ENCODE measurements at regions not wholly inside any gene's neighbourhood (a gene's known extent, or its start where the extent isn't known, plus 50 kb on each side); places are given as distances from the start of the nearest gene placed in this dataset.
"Not testable (repeated sequence)": the region's sequence is repeated elsewhere in the genome, so short reads cannot be mapped to it uniquely, and the experiment has no call there.

DNA sequence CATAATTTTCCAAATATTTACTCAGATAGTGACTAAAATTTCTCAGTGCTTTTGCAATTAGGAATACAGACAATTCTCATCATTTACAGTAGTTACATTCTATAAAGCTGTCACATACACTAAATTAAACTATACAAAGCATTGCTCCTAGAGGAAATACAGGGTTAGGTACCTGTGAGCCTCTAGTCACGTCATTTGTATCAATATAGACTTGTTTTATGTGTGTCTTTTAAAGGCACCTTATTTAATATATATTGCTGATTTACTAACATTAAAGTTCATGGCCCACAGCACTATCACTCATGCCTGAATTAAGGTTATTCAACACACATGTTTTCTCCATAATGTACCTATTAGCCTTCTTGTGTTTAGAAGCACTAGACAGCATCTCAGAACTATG is 78.7 kb downstream of the PABPC4L start:
- DNase-seq (ENCODE audit: low read depth), result no peak
- TF ChIP-seq, protein P1, sequence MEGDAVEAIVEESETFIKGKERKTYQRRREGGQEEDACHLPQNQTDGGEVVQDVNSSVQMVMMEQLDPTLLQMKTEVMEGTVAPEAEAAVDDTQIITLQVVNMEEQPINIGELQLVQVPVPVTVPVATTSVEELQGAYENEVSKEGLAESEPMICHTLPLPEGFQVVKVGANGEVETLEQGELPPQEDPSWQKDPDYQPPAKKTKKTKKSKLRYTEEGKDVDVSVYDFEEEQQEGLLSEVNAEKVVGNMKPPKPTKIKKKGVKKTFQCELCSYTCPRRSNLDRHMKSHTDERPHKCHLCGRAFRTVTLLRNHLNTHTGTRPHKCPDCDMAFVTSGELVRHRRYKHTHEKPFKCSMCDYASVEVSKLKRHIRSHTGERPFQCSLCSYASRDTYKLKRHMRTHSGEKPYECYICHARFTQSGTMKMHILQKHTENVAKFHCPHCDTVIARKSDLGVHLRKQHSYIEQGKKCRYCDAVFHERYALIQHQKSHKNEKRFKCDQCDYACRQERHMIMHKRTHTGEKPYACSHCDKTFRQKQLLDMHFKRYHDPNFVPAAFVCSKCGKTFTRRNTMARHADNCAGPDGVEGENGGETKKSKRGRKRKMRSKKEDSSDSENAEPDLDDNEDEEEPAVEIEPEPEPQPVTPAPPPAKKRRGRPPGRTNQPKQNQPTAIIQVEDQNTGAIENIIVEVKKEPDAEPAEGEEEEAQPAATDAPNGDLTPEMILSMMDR (conservative IDR thresholded peaks at IDR 0.05; ENCODE audit: low read depth, low read length), result no peak
- H3K4me3 ChIP-seq (ENCODE audit: low read depth, low read length), result no peak overlapping the region

DNA sequence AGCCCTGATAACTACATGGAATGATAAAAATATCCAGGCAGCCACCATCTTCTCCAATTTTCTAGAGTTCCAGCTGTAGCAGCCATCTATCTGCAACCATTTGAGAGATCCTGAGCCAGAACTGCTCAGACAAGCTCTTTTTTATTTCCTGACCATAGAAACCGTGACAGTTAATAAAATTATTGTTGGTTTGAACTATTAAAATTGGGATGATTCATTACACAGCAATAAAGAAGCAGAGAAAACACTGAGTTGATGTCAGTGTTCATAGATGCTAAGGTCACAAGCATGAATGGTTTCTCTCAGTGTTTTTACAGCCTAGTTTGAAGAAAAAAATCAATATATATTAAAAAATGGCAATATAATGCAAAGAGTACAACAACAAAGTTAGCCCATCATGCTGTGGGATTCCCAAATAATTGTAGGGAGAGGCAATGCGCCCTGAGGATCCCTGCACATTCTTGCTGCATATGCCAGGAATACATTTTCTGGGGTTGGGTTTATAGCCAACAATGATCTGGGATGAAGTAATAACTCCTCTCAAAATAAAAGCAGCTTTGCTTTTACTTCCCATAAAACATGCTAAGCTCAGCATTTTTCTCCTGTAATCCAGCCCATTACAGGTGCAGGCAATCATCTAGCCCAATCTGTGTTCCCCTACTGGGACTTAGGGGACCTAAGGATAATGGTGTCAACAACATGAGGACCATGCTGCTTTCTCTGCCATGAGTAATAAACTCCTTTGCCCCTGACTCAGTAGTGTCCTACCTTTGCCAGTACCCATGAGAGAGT is 84.0 kb downstream of the PABPC4L start:
- TF ChIP-seq, protein P1 (conservative IDR thresholded peaks at IDR 0.05; ENCODE audit: low read depth, low read length), result no peak
- no peak overlapping the region for H3K4me3 ChIP-seq (ENCODE audit: low read depth, low read length)
- no peak for DNase-seq (ENCODE audit: low read depth)

DNA sequence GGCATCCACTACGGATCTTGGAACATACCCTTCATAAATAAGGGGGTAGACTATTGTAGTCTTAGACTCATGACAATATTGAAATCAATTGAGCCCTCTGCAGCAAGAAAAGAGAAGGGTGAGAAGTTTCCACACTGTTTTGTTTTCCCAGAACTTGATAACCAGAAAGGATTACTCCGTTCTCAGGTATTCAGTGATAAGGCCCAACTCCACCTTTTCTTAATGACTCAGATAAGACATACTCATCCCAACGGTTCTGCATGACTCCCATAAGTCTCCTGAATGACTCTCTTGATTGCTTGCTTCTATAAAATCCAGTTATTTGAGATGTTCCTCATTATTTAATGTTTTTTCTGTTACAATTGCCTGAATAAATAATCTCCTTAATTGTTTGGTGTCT is 111.7 kb downstream of the PABPC4L start:
- no peak for DNase-seq (ENCODE audit: low read depth)
- H3K4me3 ChIP-seq (ENCODE audit: low read depth, low read length), result no peak overlapping the region
- TF ChIP-seq, protein P1 (conservative IDR thresholded peaks at IDR 0.05; ENCODE audit: low read depth, low read length), result no peak

DNA sequence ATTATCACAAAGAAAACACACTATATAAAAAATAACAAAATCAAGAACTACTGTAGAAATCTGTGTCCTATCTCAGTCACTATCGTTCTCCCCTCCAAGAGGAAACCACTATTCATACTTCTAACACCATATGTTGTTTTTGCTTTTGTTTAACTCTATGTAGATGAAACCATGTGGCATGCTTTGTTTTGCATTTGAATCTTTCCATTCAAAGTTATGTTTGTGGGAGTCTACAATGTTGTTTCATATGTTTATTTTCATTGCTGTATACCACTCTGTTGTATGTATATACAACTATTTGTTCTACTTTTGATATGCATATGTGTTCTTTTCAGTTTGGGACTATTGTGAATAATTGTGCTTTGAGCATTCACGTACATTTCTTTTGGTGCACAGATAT is 116.1 kb downstream of the PABPC4L start:
- no peak overlapping the region for H3K4me3 ChIP-seq (ENCODE audit: low read depth, low read length)
- TF ChIP-seq, protein P1 (conservative IDR thresholded peaks at IDR 0.05; ENCODE audit: low read depth, low read length), result no peak
- no peak for DNase-seq (ENCODE audit: low read depth)

DNA sequence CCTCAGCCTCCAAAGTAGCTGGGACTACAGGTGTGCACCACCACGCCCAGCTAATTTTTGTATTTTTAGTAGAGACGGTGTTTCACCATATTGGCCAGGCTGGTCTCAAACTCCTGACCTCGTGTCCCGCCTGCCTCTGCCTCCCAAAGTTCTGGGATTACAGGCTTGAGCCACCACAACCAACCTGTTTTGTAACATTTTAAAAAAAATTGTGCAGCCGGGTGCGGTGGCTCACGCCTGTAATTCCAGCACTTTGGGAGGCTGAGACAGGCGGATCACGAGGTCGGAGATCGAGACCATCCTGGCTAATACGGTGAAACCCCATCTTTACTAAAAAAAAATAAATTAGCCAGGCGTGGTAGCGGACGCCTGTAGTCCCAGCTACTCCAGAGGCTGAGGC is 122.5 kb downstream of the PABPC4L start:
- not testable (repeated sequence) for DNase-seq (ENCODE audit: low read depth); H3K4me3 ChIP-seq (ENCODE audit: low read depth, low read length)

DNA sequence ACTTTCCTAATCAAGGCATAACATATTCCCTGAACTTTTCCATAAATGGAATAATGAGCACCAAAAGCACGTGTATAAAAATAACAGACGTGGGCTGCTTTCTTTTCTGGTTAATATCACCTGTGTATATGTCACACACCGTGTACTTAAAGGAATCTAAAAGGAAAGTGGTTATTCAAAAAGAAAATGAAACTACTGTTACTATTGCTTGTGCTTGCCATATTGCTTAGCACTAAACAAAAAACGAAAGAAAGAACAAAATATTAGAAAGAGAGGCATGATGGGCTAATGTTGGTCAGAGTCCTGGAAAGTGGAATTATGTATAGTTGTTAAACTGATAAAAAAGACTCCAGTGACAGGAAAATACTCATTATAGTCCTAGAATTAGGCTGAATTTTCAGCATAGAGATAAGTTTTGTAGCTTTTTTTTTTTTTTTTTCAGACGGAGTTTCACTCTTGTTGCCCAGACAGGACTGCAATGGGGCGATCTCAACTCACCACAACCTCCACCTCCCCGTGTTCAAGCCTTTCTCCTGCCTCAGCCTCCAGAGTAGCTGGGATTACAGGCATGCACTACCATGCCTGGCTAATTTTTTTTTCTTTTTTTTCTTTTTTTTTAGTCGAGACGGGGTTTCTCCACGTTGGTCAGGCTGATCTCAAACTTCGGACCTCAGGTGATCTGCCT is 123.2 kb downstream of the PABPC4L start:
- no peak overlapping the region for H3K4me3 ChIP-seq (ENCODE audit: low read depth, low read length)
- DNase-seq (ENCODE audit: low read depth), result no peak
- TF ChIP-seq, protein P1 (conservative IDR thresholded peaks at IDR 0.05; ENCODE audit: low read depth, low read length), result no peak

DNA sequence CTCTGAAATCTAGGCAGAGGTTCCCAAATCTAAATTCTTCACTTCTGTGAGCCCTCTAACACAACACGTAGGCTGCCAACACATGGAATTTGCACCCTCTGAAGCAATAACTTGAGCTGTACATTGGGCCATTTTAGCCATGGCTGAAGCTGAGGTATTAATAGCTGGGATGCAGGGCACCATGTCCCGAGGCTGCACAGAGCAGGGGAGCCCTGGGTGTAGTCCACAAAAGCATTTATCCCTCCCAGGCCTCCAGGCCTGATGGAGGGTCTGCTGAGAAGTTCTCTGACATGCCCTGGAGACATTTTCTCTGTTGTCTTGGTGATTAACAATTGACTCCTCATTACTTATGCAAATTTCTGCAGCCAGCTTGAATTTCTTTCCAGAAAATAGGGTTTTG is 127.9 kb downstream of the PABPC4L start:
- no peak overlapping the region for H3K4me3 ChIP-seq (ENCODE audit: low read depth, low read length)
- TF ChIP-seq, protein P1 (conservative IDR thresholded peaks at IDR 0.05; ENCODE audit: low read depth, low read length), result no peak
- no peak for DNase-seq (ENCODE audit: low read depth)

All from choroid plexus epithelial cell (primary cell).